IPS-NIHi11 (cell line): ENCODE measurements at regions not wholly inside any gene's neighbourhood (a gene's known extent, or its start where the extent isn't known, plus 50 kb on each side); places are given as distances from the start of the nearest gene placed in this dataset.

Experiments
- DNase-seq: peaks from one replicate; pipeline ENCODE4 v3.0.0; 2012; ENCODE audit warnings: mixed read lengths, low spot score

GRCh38 chr2:8582651-8583399 lies 99.0 kb upstream of the ID2 start:
- DNase-seq = no peak

GRCh38 chr2:8583400-8584173 lies 98.3 kb upstream of the ID2 start:
- peak; percentile 97 for DNase-seq

GRCh38 chr2:8584174-8585066 lies 97.4 kb upstream of the ID2 start:
- DNase-seq = no peak

- DNase-seq = no peak
Measured at GRCh38 chr2:8586457-8587051, 95.3 kb upstream of the ID2 start.

- no peak for DNase-seq
Measured at GRCh38 chr2:8587251-8587791, 94.5 kb upstream of the ID2 start.

- no peak for DNase-seq
Measured at GRCh38 chr2:8587920-8588830, 93.7 kb upstream of the ID2 start.

GRCh38 chr2:8588831-8589191 lies 93.0 kb upstream of the ID2 start:
- DNase-seq = no peak

GRCh38 chr2:8589721-8590120 lies 92.1 kb upstream of the ID2 start:
- DNase-seq = no peak

- no peak for DNase-seq
Measured at GRCh38 chr2:8590938-8591337, 90.9 kb upstream of the ID2 start.

- no peak for DNase-seq
Measured at GRCh38 chr2:8592736-8593135, 89.1 kb upstream of the ID2 start.

GRCh38 chr2:8593243-8593642 lies 88.6 kb upstream of the ID2 start:
- DNase-seq = no peak

GRCh38 chr2:8594731-8595427 lies 87.0 kb upstream of the ID2 start:
- no peak for DNase-seq

GRCh38 chr2:8595428-8595805 lies 86.4 kb upstream of the ID2 start:
- DNase-seq = no peak

- DNase-seq = no peak
Measured at GRCh38 chr2:8595811-8596600, 85.8 kb upstream of the ID2 start.

GRCh38 chr2:8597094-8597493 lies 84.8 kb upstream of the ID2 start:
- no peak for DNase-seq

- DNase-seq = no peak
Measured at GRCh38 chr2:8597559-8598225, 84.2 kb upstream of the ID2 start.

GRCh38 chr2:8598295-8599165 lies 83.3 kb upstream of the ID2 start:
- DNase-seq = no peak
